H1 (cell line): ENCODE measurements at regions not wholly inside any gene's neighbourhood (a gene's known extent, or its start where the extent isn't known, plus 50 kb on each side); places are given as distances from the start of the nearest gene placed in this dataset.

ENCODE experiments used
- CTCF ChIA-PET: fragments of 300-600 bp; sonication (Branson Sonifier 250); formaldehyde crosslinking; loops from one replicate; lab custom pipeline; 2021; ENCODE audit not compliant: partially characterized antibody; lab: Charles Lee
- POLR2A ChIA-PET: fragments of 300-600 bp; sonication (Branson Sonifier 250); formaldehyde crosslinking; loops from one replicate; lab custom pipeline; 2021; ENCODE audit warnings: inconsistent platforms; ENCODE audit not compliant: partially characterized antibody; lab: Charles Lee
- DNase-seq, 2 experiments: peaks; one replicate each; pipeline versions ENCODE4 v3.0.0 to v3.0.0-alpha.2; 2010 to 2022; ENCODE audit warnings: low spot score in 2 of 2, low read depth in 1 of 2, mixed read lengths in 1 of 2
- FAIRE-seq: peaks from 2 replicates; lab custom pipeline; 2011; peaks lifted over from hg19 to GRCh38; lab: Jason Lieb, UNC
- H2AFZ ChIP-seq: 2 replicates; pipeline ENCODE4 v1.8.1; 2012; ENCODE audit warnings: low read length, inconsistent platforms
- H2AK5ac ChIP-seq: 2 replicates; pipeline ENCODE4 v1.6.1; 2013; ENCODE audit warnings: low read depth, low read length
- H2BK120ac ChIP-seq: replicated peaks from 2 replicates; pipeline ENCODE3; 2013; ENCODE audit warnings: low read depth, low read length, inconsistent platforms
- H2BK12ac ChIP-seq: 2 replicates; pipeline ENCODE4 v1.6.1; 2013; ENCODE audit warnings: low read depth, low read length
- H2BK15ac ChIP-seq: 2 replicates; pipeline ENCODE4 v1.6.1; 2013; ENCODE audit warnings: low read length
- H2BK20ac ChIP-seq: 2 replicates; pipeline ENCODE4 v1.6.1; 2013; ENCODE audit warnings: low read length
- H2BK5ac ChIP-seq: 2 replicates; pipeline ENCODE4 v1.6.1; 2013; ENCODE audit warnings: low read depth, low read length
- H3K14ac ChIP-seq: 2 replicates; pipeline ENCODE4 v1.6.1; 2013; ENCODE audit warnings: inconsistent platforms; ENCODE audit not compliant: insufficient read length
- H3K18ac ChIP-seq: 2 replicates; pipeline ENCODE4 v1.6.1; 2013; ENCODE audit warnings: low read length; ENCODE audit errors: extremely low read depth
- H3K23ac ChIP-seq: 2 replicates; pipeline ENCODE4 v1.6.1; 2013; ENCODE audit warnings: inconsistent platforms; ENCODE audit not compliant: insufficient read length
- H3K23me2 ChIP-seq: 2 replicates; pipeline ENCODE4 v1.6.1; 2013; ENCODE audit warnings: low read depth, low read length
- H3K27ac ChIP-seq: 2 replicates; pipeline ENCODE4 v1.6.1; 2011; ENCODE audit warnings: low read depth, low read length, inconsistent platforms
- H3K27me3 ChIP-seq, 4 experiments: replicated peaks in 1 of 4; 1 replicate in 1 of 4; 2 replicates in 3 of 4; pipeline versions ENCODE4 v1.6.1 to v1.8.1; 2011 to 2013; ENCODE audit warnings: low read length in 3 of 4, mild to moderate bottlenecking in 3 of 4, inconsistent platforms in 2 of 4, mixed read lengths in 2 of 4, moderate library complexity in 1 of 4; ENCODE audit not compliant: control insufficient read depth in 3 of 4, insufficient read depth in 3 of 4; ENCODE audit errors: extremely low read depth in 1 of 4
- H3K36me3 ChIP-seq, 4 experiments: 2 replicates each; pipeline versions ENCODE4 v1.6.1 to v1.8.1; 2011 to 2013; ENCODE audit warnings: mild to moderate bottlenecking in 4 of 4, low read length in 3 of 4, moderate library complexity in 2 of 4, control low read depth in 1 of 4, inconsistent platforms in 1 of 4; ENCODE audit not compliant: insufficient read depth in 4 of 4, control insufficient read depth in 2 of 4
- H3K4ac ChIP-seq: replicated peaks from 2 replicates; pipeline ENCODE3; 2013; ENCODE audit warnings: low read length, low read depth, mixed read lengths, inconsistent platforms; ENCODE audit not compliant: insufficient read length
- H3K4me1 ChIP-seq, 4 experiments: replicated peaks in 1 of 4; 1 replicate in 1 of 4; 2 replicates in 3 of 4; pipeline versions ENCODE4 v1.6.1 to v1.8.1; 2011 to 2013; ENCODE audit warnings: low read length in 3 of 4, inconsistent platforms in 2 of 4, mixed read lengths in 1 of 4; ENCODE audit not compliant: insufficient read depth in 4 of 4, control insufficient read depth in 3 of 4
- H3K4me2 ChIP-seq, 2 experiments: 2 replicates each; pipeline versions ENCODE4 v1.6.1 to v1.8.1; 2011 to 2013; ENCODE audit warnings: low read depth in 2 of 2, low read length in 2 of 2, control low read depth in 1 of 2, inconsistent platforms in 1 of 2, mild to moderate bottlenecking in 1 of 2; ENCODE audit not compliant: insufficient read depth in 1 of 2
- H3K4me3 ChIP-seq, 4 experiments: fragments of 200-600, 300-600 bp in 1 of 4; sonication (generic), shearing (Covaris generic), sonication (Bioruptor Twin) in 1 of 4; 2 replicates each; pipeline versions ENCODE4 v1.5.1 to v1.8.1; 2011 to 2016; ENCODE audit warnings: low read length in 4 of 4, low read depth in 3 of 4, control low read depth in 2 of 4, inconsistent platforms in 2 of 4, mild to moderate bottlenecking in 2 of 4, mixed read lengths in 1 of 4, moderate library complexity in 1 of 4; ENCODE audit not compliant: insufficient read depth in 2 of 4; ENCODE audit errors: extremely low read depth in 1 of 4
- H3K56ac ChIP-seq: replicated peaks from 2 replicates; pipeline ENCODE3; 2013; ENCODE audit warnings: low read depth, mild to moderate bottlenecking, mixed read lengths, low read length, inconsistent platforms; ENCODE audit not compliant: insufficient read length
- H3K79me1 ChIP-seq: 2 replicates; pipeline ENCODE4 v1.6.1; 2013; ENCODE audit warnings: low read depth, low read length, control low read depth
- H3K79me2 ChIP-seq, 2 experiments: 2 replicates each; pipeline versions ENCODE4 v1.6.1 to v1.8.1; 2012 to 2013; ENCODE audit warnings: low read length in 2 of 2, mild to moderate bottlenecking in 2 of 2, inconsistent platforms in 1 of 2; ENCODE audit not compliant: insufficient read depth in 2 of 2, control insufficient read depth in 1 of 2
- H3K9ac ChIP-seq, 4 experiments: replicated peaks in 1 of 4; 1 replicate in 1 of 4; 2 replicates in 3 of 4; pipeline versions ENCODE4 v1.6.1 to v1.8.1; 2011 to 2013; ENCODE audit warnings: low read depth in 3 of 4, low read length in 3 of 4, control low read depth in 2 of 4, mild to moderate bottlenecking in 2 of 4, moderate library complexity in 2 of 4, inconsistent platforms in 1 of 4; ENCODE audit errors: extremely low read depth in 1 of 4
- H3K9me3 ChIP-seq, 2 experiments: 2 replicates each; pipeline versions ENCODE4 v1.6.1 to v1.8.1; 2012 to 2013; ENCODE audit warnings: mild to moderate bottlenecking in 2 of 2, moderate library complexity in 2 of 2, control low read depth in 1 of 2, inconsistent platforms in 1 of 2, low read depth in 1 of 2, low read length in 1 of 2, mixed read lengths in 1 of 2; ENCODE audit not compliant: insufficient read depth in 2 of 2
- H4K20me1 ChIP-seq, 2 experiments: replicated peaks in 1 of 2; 2 replicates each; pipeline versions ENCODE3 to v1.8.1; 2011 to 2013; ENCODE audit warnings: inconsistent platforms in 2 of 2, low read length in 2 of 2, mild to moderate bottlenecking in 1 of 2; ENCODE audit not compliant: insufficient read depth in 2 of 2, control insufficient read depth in 1 of 2
- H4K5ac ChIP-seq: 2 replicates; pipeline ENCODE4 v1.6.1; 2013; ENCODE audit warnings: low read length, low read depth, mixed read lengths, inconsistent platforms; ENCODE audit not compliant: insufficient read length
- H4K8ac ChIP-seq: 2 replicates; pipeline ENCODE4 v1.8.0; 2013; ENCODE audit warnings: mild to moderate bottlenecking, moderate library complexity, low read length, inconsistent platforms; ENCODE audit not compliant: insufficient read depth; ENCODE audit errors: extremely low read depth
- H4K91ac ChIP-seq: replicated peaks from 2 replicates; pipeline ENCODE3; 2013; ENCODE audit warnings: low read length, mixed read lengths, inconsistent platforms; ENCODE audit not compliant: insufficient read length
- ASH2L ChIP-seq: fragments of 200-600, 300-600 bp; sonication (generic); IDR thresholded peaks from one replicate; pipeline ENCODE4 v1.7.1; 2017; ENCODE audit warnings: low read length
- ATF2 ChIP-seq: IDR thresholded peaks from 2 replicates; pipeline ENCODE4 v1.6.1; 2012; ENCODE audit warnings: low read length, inconsistent platforms
- CEBPB ChIP-seq: IDR thresholded peaks from 2 replicates; pipeline ENCODE4 v1.6.1; 2012; ENCODE audit warnings: low read depth, low read length
- E2F6 ChIP-seq: IDR thresholded peaks from 2 replicates; pipeline ENCODE4 v1.6.1; 2012; ENCODE audit warnings: inconsistent platforms
- POLR2A ChIP-seq, 2 experiments: IDR thresholded peaks; 1 replicate in 1 of 2; 2 replicates in 1 of 2; pipeline ENCODE4 v1.6.1; 2011; ENCODE audit warnings: low read depth in 2 of 2, low read length in 2 of 2, mild to moderate bottlenecking in 2 of 2; ENCODE audit errors: control extremely low read depth in 1 of 2
- RFX5 ChIP-seq: IDR thresholded peaks from 2 replicates; pipeline ENCODE4 v1.6.1; 2011; ENCODE audit warnings: low read depth, low read length, improper control_type of control experiment, borderline replicate concordance
- SIN3A ChIP-seq, 2 experiments: IDR thresholded peaks in 1 of 2; conservative IDR thresholded peaks in 1 of 2; 2 replicates each; pipeline ENCODE4 v1.6.1; 2011 to 2012; ENCODE audit warnings: low read length in 2 of 2, improper control_type of control experiment in 1 of 2, low read depth in 1 of 2, mild to moderate bottlenecking in 1 of 2
- SP1 ChIP-seq: IDR thresholded peaks from 2 replicates; pipeline ENCODE4 v1.6.1; 2011; ENCODE audit warnings: low read depth, low read length
- SUZ12 ChIP-seq: fragments of 200-600 bp; sonication (generic); IDR thresholded peaks from 2 replicates; pipeline ENCODE4 v1.6.1; 2012; ENCODE audit warnings: mild to moderate bottlenecking, inconsistent platforms, low read length, moderate library complexity, mixed read lengths
- TAF1 ChIP-seq: IDR thresholded peaks from 2 replicates; pipeline ENCODE4 v1.6.1; 2011; ENCODE audit warnings: mild to moderate bottlenecking, low read depth, low read length
- TAF7 ChIP-seq: optimal IDR thresholded peaks from 2 replicates; pipeline ENCODE3; 2011; ENCODE audit warnings: low read depth, mild to moderate bottlenecking, inconsistent platforms, low read length, moderate library complexity, borderline replicate concordance
- TEAD4 ChIP-seq: IDR thresholded peaks from 2 replicates; pipeline ENCODE4 v1.6.1; 2012; ENCODE audit warnings: low read depth, low read length, inconsistent platforms, mixed read lengths
- WGBS, 2 experiments: shearing (Covaris generic) in 1 of 2; methylation state at CpG; one replicate each; pipeline versions ENCODE4 v1.1.6 to v1.1.7; 2013 to 2015; ENCODE audit warnings: low lambda C conversion rate in 2 of 2, mixed read lengths in 2 of 2, inconsistent platforms in 1 of 2, low coverage in 1 of 2, missing lambda C conversion rate in 1 of 2; ENCODE audit not compliant: insufficient replicate concordance in 2 of 2, insufficient coverage in 1 of 2, insufficient read length in 1 of 2; ENCODE audit errors: extremely low coverage in 1 of 2, missing lambda C conversion rate in 1 of 2; 5-methylcytosine and 5-hydroxymethylcytosine counted together

DNA sequence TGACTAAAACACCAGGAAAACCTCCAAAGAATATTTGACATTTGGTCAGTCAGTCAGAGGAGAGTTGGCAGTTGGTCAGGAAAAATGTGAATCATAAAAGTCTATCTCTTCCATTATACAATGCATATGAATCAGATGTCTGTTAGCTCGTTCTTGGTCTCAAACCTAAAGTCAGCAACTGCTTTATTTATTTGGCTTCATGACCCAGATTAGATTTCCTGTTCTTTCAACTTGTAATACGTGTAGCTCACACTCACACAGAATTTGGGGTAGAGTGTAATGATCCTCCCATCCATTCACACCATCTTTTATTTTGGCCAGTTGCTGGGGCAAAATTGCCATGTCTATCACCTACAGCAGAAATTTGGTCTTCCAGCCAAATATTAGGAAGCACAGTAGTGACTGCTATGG, 81.9 kb upstream of the COL5A2 start:
- no peak overlapping the region for H2BK15ac ChIP-seq
- peaks cover 0 to 2% (median 0%) of the 10 kb centered on the region in 4 experiments; a peak in 1 of 7 replicates for H3K4me1 ChIP-seq
- no peak overlapping the region for H2BK5ac ChIP-seq
- H3K27me3 ChIP-seq = no peaks in the 10 kb centered on the region
- peak overlapping the region; percentile 81 for H4K91ac ChIP-seq
- H2AFZ ChIP-seq = peak overlapping the region; percentile 30; the same call in 1 of the 2 replicates
- no peak overlapping the region for H3K4ac ChIP-seq
- ChIA-PET CTCF (interaction anchor here (1.3 kb wide), 1 partner anchor 118 kb away, joined by 7 read pairs; no protein-coding TSS in a partner anchor), POLR2A (no interaction called here)
- FAIRE-seq = no peak
- no peaks in the 10 kb centered on the region for H4K20me1 ChIP-seq
- no peak overlapping the region for H2BK120ac ChIP-seq
- H3K79me1 ChIP-seq = no peaks in the 10 kb centered on the region
- H3K27ac ChIP-seq = no peak overlapping the region
- no peak for TF ChIP-seq ASH2L
- TF ChIP-seq SIN3A (conservative IDR thresholded peaks at IDR 0.05 in 1 of 2, IDR thresholded peaks at IDR 0.05 in 1 of 2; ENCODE audit: low read depth in 1 of 2, low read length in 2 of 2) = no peak
- no peak for TF ChIP-seq SP1
- no peak for TF ChIP-seq TAF1
- no peak for TF ChIP-seq E2F6
- TF ChIP-seq RFX5 = no peak
- no peak for TF ChIP-seq CEBPB
- TF ChIP-seq ATF2 = no peak
- TF ChIP-seq TAF7 = no peak
- TF ChIP-seq TEAD4 = no peak
- no peak for TF ChIP-seq SUZ12
- no peak for TF ChIP-seq POLR2A (IDR thresholded peaks at IDR 0.05; ENCODE audit: control extremely low read depth in 1 of 2, low read depth in 2 of 2, low read length in 2 of 2)
- H3K4me3 ChIP-seq = no peak overlapping the region
- WGBS, 2 experiments = 88% methylated on average over 2 of the region's 2 CpGs; no CpG with 5 or more reads in 1 of the 2 experiments
- no peak overlapping the region for H3K4me2 ChIP-seq
- no peak overlapping the region for H3K18ac ChIP-seq
- no peak overlapping the region for H3K56ac ChIP-seq
- no peak overlapping the region for H3K9ac ChIP-seq
- no peak overlapping the region for H3K23ac ChIP-seq
- H3K23me2 ChIP-seq = no peaks in the 10 kb centered on the region
- H2BK12ac ChIP-seq = no peak overlapping the region
- H3K9me3 ChIP-seq = 0 out of 4 replicates have a peak, but pooled peaks cover 0 to 4% of the 10 kb centered on the region in 2 experiments
- no peaks in the 10 kb centered on the region for H3K79me2 ChIP-seq
- H3K36me3 ChIP-seq = no peaks in the 10 kb centered on the region
- H2AK5ac ChIP-seq = no peak overlapping the region
- H4K5ac ChIP-seq = no peak overlapping the region
- no peak overlapping the region for H2BK20ac ChIP-seq
- H4K8ac ChIP-seq = no peak overlapping the region
- H3K14ac ChIP-seq = no peak overlapping the region
- no peak for DNase-seq
